NT2/D1 (cell line): ENCODE measurements at regions not wholly inside any gene's neighbourhood (a gene's known extent, or its start where the extent isn't known, plus 50 kb on each side); places are given as distances from the start of the nearest gene placed in this dataset.

Experiments
- DNase-seq: peaks from one replicate; pipeline ENCODE4 v3.0.0-alpha.2; 2011; ENCODE audit warnings: low read depth, low spot score
- H3K27me3 ChIP-seq: 2 replicates; pipeline ENCODE4 v1.6.0; 2011; ENCODE audit warnings: mild to moderate bottlenecking; ENCODE audit not compliant: insufficient read length, insufficient read depth
- H3K36me3 ChIP-seq: 2 replicates; pipeline ENCODE4 v1.6.1; 2011; ENCODE audit warnings: mild to moderate bottlenecking, low read length, mixed read lengths; ENCODE audit not compliant: insufficient read depth, insufficient read length
- H3K4me1 ChIP-seq: 2 replicates; pipeline ENCODE4 v1.5.1; 2011; ENCODE audit not compliant: insufficient read depth, insufficient read length
- H3K4me3 ChIP-seq: 2 replicates; pipeline ENCODE4 v1.5.1; 2011; ENCODE audit warnings: low read depth; ENCODE audit not compliant: insufficient read length
- H3K9ac ChIP-seq: 2 replicates; pipeline ENCODE4 v1.6.0; 2011; ENCODE audit warnings: low read depth; ENCODE audit not compliant: insufficient read length
- H3K9me3 ChIP-seq: 2 replicates; pipeline ENCODE4 v1.5.1; 2011; ENCODE audit warnings: mild to moderate bottlenecking, low read length; ENCODE audit not compliant: insufficient read depth
- SUZ12 ChIP-seq: IDR thresholded peaks from 2 replicates; pipeline ENCODE4 v1.6.1; 2011; ENCODE audit not compliant: insufficient read length, insufficient read depth; ENCODE audit errors: extremely low read depth
- YY1 ChIP-seq: IDR thresholded peaks from 2 replicates; pipeline ENCODE4 v1.6.1; 2011; ENCODE audit not compliant: insufficient read length, insufficient read depth
- ZNF274 ChIP-seq: IDR thresholded peaks from 2 replicates; pipeline ENCODE4 v1.6.1; 2011; ENCODE audit warnings: mild to moderate bottlenecking, low read depth, low read length

- DNase-seq: no peak
- no peaks in the 10 kb centered on the region for H3K4me1 ChIP-seq
- H3K9ac ChIP-seq: no peak overlapping the region
- no peak for TF ChIP-seq ZNF274
- no peak for TF ChIP-seq YY1
- TF ChIP-seq SUZ12: no peak
- H3K9me3 ChIP-seq: no peaks in the 10 kb centered on the region
- H3K27me3 ChIP-seq: no peaks in the 10 kb centered on the region
- H3K4me3 ChIP-seq: no peak overlapping the region
- no peaks in the 10 kb centered on the region for H3K36me3 ChIP-seq
Measured at GRCh38 chr5:121138952-121139351, 674.9 kb downstream of the PRR16 start.

- Histone ChIP-seq H3K4me1 (no peaks in the 10 kb centered on the region), H3K4me3 (no peak overlapping the region), H3K36me3 (no peaks in the 10 kb centered on the region), H3K27me3 (no peaks in the 10 kb centered on the region), H3K9me3 (no peaks in the 10 kb centered on the region), H3K9ac (no peak overlapping the region)
- TF ChIP-seq YY1 (no peak), ZNF274 (no peak), SUZ12 (no peak)
- no peak for DNase-seq
Measured at GRCh38 chr5:121144764-121145163, 680.7 kb downstream of the PRR16 start.

DNA sequence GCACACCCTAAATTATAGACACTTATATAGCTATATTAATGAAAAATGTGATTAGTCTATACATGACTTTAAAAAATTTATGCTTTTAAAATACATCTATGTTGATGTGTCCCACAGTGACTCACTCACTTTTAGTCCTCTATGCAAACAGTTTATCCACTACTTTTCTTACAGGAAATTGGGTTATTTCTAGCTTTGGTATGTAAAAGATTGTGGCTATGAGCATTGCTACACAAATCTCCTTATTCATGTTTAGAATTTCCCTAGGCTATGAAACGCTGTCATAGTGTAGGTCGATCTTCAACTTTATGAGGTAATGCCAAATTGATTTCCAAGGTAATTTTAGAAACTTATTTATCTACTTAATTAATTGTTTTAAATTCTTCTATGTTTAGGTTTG is 687.4 kb downstream of the PRR16 start:
- TF ChIP-seq ZNF274 (no peak), SUZ12 (no peak), YY1 (no peak)
- Histone ChIP-seq H3K9me3 (no peaks in the 10 kb centered on the region), H3K4me3 (no peak overlapping the region), H3K4me1 (no peaks in the 10 kb centered on the region), H3K9ac (no peak overlapping the region), H3K36me3 (no peaks in the 10 kb centered on the region), H3K27me3 (no peaks in the 10 kb centered on the region)
- DNase-seq: no peak

DNA sequence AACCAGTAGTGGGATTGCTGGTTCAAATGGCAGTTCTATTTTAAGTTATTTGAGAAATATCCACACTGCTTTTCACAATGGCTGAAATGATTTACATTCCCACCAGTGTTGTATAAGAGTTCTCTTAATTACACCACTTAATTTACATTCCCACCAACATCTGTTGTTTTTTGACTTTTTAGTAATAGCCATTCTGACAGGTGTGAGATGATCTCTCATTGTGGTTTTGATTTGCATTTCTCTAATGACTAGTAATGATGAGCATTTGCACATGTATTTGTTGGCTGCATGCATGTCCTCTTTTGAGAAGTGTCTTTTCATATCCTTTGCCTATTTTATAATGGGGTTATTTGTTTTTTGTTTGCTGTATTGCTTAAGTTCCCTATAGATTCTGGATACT is 688.3 kb downstream of the PRR16 start:
- DNase-seq: no peak
- TF ChIP-seq SUZ12: no peak
- TF ChIP-seq YY1: no peak
- no peak for TF ChIP-seq ZNF274
- Histone ChIP-seq H3K4me3 (no peak overlapping the region), H3K27me3 (no peaks in the 10 kb centered on the region), H3K4me1 (no peaks in the 10 kb centered on the region), H3K9me3 (no peaks in the 10 kb centered on the region), H3K36me3 (no peaks in the 10 kb centered on the region), H3K9ac (no peak overlapping the region)

DNA sequence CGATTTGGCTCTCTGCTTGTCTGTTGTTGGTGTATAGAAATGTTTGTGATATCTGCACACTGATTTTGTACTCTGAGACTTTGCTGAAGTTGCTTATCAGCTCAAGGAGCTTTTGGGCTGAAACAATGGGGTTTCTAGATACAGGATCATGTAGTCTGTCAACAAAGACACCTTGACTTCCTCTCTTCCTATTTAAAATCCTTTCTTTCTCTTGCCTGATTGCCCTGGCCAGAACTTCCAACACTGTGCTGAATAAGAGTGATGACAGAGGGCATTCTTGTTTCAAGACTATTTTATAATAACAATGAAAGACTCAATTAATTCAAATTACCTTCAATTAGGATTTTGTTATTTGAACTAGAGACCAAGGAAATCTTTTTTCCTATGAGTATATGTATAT is 692.5 kb downstream of the PRR16 start:
- no peaks in the 10 kb centered on the region for H3K4me1 ChIP-seq
- no peak overlapping the region for H3K4me3 ChIP-seq
- no peaks in the 10 kb centered on the region for H3K9me3 ChIP-seq
- no peak for TF ChIP-seq YY1
- TF ChIP-seq SUZ12: no peak
- TF ChIP-seq ZNF274: no peak
- H3K36me3 ChIP-seq: no peaks in the 10 kb centered on the region
- H3K9ac ChIP-seq: no peak overlapping the region
- DNase-seq: no peak
- H3K27me3 ChIP-seq: no peaks in the 10 kb centered on the region

- H3K9ac ChIP-seq: no peak overlapping the region
- H3K9me3 ChIP-seq: no peaks in the 10 kb centered on the region
- no peak overlapping the region for H3K4me3 ChIP-seq
- no peaks in the 10 kb centered on the region for H3K4me1 ChIP-seq
- no peak for DNase-seq
- no peaks in the 10 kb centered on the region for H3K36me3 ChIP-seq
- no peaks in the 10 kb centered on the region for H3K27me3 ChIP-seq
- TF ChIP-seq SUZ12: no peak
- no peak for TF ChIP-seq ZNF274
- no peak for TF ChIP-seq YY1
Measured at GRCh38 chr5:121158451-121158850, 693.2 kb upstream of the FTMT start.

GRCh38 chr5:121160591-121160990 is 691.1 kb upstream of the FTMT start:
- Histone ChIP-seq H3K36me3 (no peaks in the 10 kb centered on the region), H3K9me3 (no peaks in the 10 kb centered on the region), H3K9ac (no peak overlapping the region), H3K4me1 (no peaks in the 10 kb centered on the region), H3K27me3 (no peaks in the 10 kb centered on the region), H3K4me3 (no peak overlapping the region)
- TF ChIP-seq YY1 (no peak), SUZ12 (no peak), ZNF274 (no peak)
- no peak for DNase-seq

DNA sequence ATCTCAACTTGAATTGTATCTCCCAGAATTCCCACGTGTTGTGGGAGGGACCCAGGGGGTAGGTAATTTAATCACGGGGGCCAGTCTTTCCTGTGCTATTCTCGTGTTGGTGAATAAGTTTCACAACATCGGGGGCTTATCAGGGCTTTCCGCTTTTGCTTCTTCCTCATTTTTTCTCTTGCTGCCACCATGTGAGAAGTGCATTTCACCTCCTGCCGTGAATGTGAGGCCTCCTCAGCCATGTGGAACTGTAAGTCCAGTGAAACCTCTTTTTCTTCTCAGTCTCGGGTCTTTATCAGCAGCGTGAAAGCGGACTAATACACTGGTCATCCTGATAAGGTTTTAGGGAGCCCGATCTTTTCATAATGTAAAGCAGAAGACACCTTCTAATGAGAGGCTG is 687.0 kb upstream of the FTMT start:
- Histone ChIP-seq H3K9ac (no peak overlapping the region), H3K27me3 (no peaks in the 10 kb centered on the region), H3K36me3 (no peaks in the 10 kb centered on the region), H3K9me3 (no peaks in the 10 kb centered on the region), H3K4me1 (no peaks in the 10 kb centered on the region), H3K4me3 (no peak overlapping the region)
- DNase-seq: no peak
- TF ChIP-seq SUZ12 (no peak), YY1 (no peak), ZNF274 (no peak)
